Mammary epithelial cell (primary cell): ENCODE measurements at regions not wholly inside any gene's neighbourhood (a gene's known extent, or its start where the extent isn't known, plus 50 kb on each side); places are given as distances from the start of the nearest gene placed in this dataset.

Experiments
- CTCF ChIP-seq, 2 donors: IDR thresholded peaks in 1 of 2; conservative IDR thresholded peaks in 1 of 2; 2 replicates each; pipeline ENCODE4 v1.5.1; 2011 to 2012; ENCODE audit warnings: inconsistent platforms in 2 of 2, low read length in 2 of 2, mild to moderate bottlenecking in 2 of 2, control low read depth in 1 of 2, low read depth in 1 of 2; ENCODE audit not compliant: insufficient read depth in 1 of 2; ENCODE audit errors: extremely low read depth in 1 of 2
- EZH2 ChIP-seq: IDR thresholded peaks from 2 replicates; pipeline ENCODE4 v1.6.1; 2012; ENCODE audit warnings: low read length, inconsistent platforms, borderline replicate concordance

GRCh38 chr6:98578016-98578415 lies 256.4 kb upstream of the POU3F2 start:
- TF ChIP-seq CTCF (conservative IDR thresholded peaks at IDR 0.05 in 1 of 2, IDR thresholded peaks at IDR 0.05 in 1 of 2; ENCODE audit: extremely low read depth in 1 of 2, insufficient read depth in 1 of 2, low read depth in 1 of 2, low read length in 2 of 2) (no peak), EZH2 (no peak)
